Mucosa of descending colon (tissue), 3 donors: ENCODE measurements at regions not wholly inside any gene's neighbourhood (a gene's known extent, or its start where the extent isn't known, plus 50 kb on each side); places are given as distances from the start of the nearest gene placed in this dataset.

Experiments
- ATAC-seq: fragments of 200-7000 bp; cut with Tn5 transposase; one replicate; pipeline ENCODE4 v1.9.1; 2020; ENCODE audit warnings: mild to moderate bottlenecking, moderate library complexity
- DNase-seq, 3 donors: peaks; one replicate each; pipeline ENCODE4 v3.0.0-alpha.2; 2020
- H3K36me3 ChIP-seq: fragments of 200-600 bp; one replicate; pipeline ENCODE4 v1.8.0; 2021; ENCODE audit warnings: low read depth, mild to moderate bottlenecking
- H3K4me1 ChIP-seq: fragments of 200-600 bp; one replicate; pipeline ENCODE4 v1.8.0; 2021; ENCODE audit warnings: low read depth, mild to moderate bottlenecking
- H3K4me3 ChIP-seq: fragments of 200-600 bp; one replicate; pipeline ENCODE4 v1.8.0; 2021; ENCODE audit warnings: mild to moderate bottlenecking
- H3K9me3 ChIP-seq: fragments of 200-600 bp; one replicate; pipeline ENCODE4 v1.8.0; 2021; ENCODE audit warnings: mild to moderate bottlenecking
- intact Hi-C, 2 donors: fragments of 100-400 bp; cut with DNase I in 1 of 2; cut with micrococcal nuclease in 1 of 2; formaldehyde crosslinking; loops; one replicate each; pipeline versions ENCODE4 v1.11.0 to v1.11.1; 2022; cut with DNase I, micrococcal nuclease
- TF ChIP-seq, protein P1 (sequence below): fragments of 200-600 bp; IDR thresholded peaks from one replicate; pipeline ENCODE4 v1.8.0; 2022; ENCODE audit warnings: antibody characterized with exemption, mild to moderate bottlenecking
- donor health status: DM: no; HTN: no; CAD: no; lungs with moderate emphysema.
- donor health status: DM: no; HTN: no; CAD: no.
- donor health status: DM: no; HTN: yes; CAD: no.

DNA sequence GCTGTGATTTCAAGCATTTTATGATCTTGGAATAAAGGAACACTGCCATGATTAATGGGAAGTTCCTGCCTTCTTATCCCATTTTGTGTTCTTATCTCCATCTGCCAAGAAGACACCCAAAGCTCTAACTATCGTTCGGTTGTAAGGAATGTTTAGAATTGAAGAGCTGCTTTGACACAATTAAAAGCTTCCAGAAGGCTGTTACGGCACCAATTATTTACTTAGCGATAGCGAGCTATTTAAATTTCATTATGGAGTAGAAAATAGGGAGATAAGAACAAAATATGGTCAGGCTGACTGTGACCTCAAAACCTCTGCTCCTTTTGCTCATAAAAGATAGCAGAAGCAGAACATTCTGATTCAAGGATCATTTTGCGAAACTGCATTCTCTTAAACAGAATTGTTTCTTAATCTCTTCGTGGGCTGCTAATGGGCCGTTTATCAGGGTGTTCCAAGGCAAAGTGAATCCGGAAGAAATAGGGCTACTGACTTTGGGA is 101.6 kb downstream of the SLC4A3 start:
- DNase-seq = no peak
- ATAC-seq = no peak
- intact Hi-C loops = no loop called here

DNA sequence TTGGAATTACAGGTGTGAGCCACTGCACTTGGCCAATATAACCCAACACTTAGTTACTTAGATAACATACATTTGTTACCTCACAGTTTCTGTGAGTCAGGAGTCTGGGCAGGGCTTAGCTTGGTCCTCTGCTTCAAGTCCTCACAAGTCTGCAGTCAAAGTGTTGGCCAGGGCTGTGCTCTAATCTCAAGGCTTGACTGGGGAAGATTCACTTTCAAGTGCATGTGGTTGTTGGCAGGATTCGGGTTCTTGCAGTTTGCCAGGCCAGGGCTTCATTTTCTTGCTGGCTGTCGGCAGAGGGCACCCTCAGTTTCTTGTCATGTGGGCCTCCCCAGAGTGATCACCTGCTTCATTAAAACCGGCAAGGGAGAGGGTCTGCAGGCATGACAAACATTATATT is 103.7 kb downstream of the SLC4A3 start:
- Histone ChIP-seq H3K4me3 (no peak overlapping the region), H3K4me1 (no peaks in the 10 kb centered on the region), H3K9me3 (no peaks in the 10 kb centered on the region), H3K36me3 (no peaks in the 10 kb centered on the region)
- intact Hi-C loops = no loop called here
- TF ChIP-seq, protein P1, sequence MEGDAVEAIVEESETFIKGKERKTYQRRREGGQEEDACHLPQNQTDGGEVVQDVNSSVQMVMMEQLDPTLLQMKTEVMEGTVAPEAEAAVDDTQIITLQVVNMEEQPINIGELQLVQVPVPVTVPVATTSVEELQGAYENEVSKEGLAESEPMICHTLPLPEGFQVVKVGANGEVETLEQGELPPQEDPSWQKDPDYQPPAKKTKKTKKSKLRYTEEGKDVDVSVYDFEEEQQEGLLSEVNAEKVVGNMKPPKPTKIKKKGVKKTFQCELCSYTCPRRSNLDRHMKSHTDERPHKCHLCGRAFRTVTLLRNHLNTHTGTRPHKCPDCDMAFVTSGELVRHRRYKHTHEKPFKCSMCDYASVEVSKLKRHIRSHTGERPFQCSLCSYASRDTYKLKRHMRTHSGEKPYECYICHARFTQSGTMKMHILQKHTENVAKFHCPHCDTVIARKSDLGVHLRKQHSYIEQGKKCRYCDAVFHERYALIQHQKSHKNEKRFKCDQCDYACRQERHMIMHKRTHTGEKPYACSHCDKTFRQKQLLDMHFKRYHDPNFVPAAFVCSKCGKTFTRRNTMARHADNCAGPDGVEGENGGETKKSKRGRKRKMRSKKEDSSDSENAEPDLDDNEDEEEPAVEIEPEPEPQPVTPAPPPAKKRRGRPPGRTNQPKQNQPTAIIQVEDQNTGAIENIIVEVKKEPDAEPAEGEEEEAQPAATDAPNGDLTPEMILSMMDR = no peak
- DNase-seq (no peak), ATAC-seq (no peak)

More for the DNA sequence above, 101.6 kb downstream of the SLC4A3 start:
- H3K36me3 ChIP-seq = no peaks in the 10 kb centered on the region
- TF ChIP-seq, protein P1 = no peak
- H3K4me3 ChIP-seq = no peak overlapping the region
- no peaks in the 10 kb centered on the region for H3K4me1 ChIP-seq
- no peaks in the 10 kb centered on the region for H3K9me3 ChIP-seq

DNA sequence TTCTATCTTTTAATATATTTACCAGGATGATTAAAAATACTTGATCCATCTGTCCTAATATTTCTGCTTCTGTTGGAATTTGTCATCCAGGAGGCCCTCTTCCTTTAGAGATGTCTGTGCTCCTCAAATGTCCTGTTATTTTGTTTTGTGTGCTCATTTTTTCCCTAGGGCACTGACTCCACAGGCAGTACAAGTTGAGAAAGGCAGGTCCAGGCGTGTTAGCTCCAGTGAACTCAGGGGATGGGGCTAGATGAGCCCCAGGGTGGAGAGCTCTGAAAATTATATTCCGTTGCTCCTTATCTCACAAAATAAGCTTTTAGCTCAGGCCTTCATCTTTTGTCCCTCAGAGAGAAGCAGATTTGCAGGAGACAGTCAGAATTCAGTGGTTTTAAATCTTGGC is 105.7 kb downstream of the SLC4A3 start:
- intact Hi-C loops = no loop called here
- ATAC-seq = no peak
- TF ChIP-seq, protein P1 = no peak

DNA sequence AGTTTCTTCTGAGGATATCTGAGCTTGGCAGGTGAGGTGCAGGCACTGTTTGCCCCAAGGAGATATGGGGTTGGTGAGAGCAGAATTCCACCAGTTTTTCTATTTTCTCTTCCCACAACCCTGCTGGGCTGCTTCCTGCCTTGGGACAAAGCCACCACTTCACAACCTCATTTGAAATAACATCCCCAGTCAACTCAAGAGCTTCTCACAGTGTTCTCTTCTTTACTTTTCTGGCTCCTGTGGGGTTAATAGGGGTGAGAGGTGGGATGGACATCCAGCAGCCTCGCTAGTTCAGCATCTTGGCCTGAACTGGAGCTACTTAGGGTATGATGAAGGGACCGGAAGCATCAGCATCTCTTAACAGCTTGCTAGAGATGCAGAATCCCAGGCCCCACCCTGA is 106.3 kb downstream of the SLC4A3 start:
- Histone ChIP-seq H3K36me3 (no peaks in the 10 kb centered on the region), H3K4me1 (no peaks in the 10 kb centered on the region), H3K4me3 (no peak overlapping the region), H3K9me3 (no peaks in the 10 kb centered on the region)
- TF ChIP-seq, protein P1 = no peak
- intact Hi-C loops = no loop called here
- ATAC-seq = no peak
- DNase-seq = no peak

More for the DNA sequence above, 105.7 kb downstream of the SLC4A3 start:
- no peaks in the 10 kb centered on the region for H3K4me1 ChIP-seq
- H3K9me3 ChIP-seq = no peaks in the 10 kb centered on the region
- no peaks in the 10 kb centered on the region for H3K36me3 ChIP-seq
- no peak overlapping the region for H3K4me3 ChIP-seq
- no peak for DNase-seq

DNA sequence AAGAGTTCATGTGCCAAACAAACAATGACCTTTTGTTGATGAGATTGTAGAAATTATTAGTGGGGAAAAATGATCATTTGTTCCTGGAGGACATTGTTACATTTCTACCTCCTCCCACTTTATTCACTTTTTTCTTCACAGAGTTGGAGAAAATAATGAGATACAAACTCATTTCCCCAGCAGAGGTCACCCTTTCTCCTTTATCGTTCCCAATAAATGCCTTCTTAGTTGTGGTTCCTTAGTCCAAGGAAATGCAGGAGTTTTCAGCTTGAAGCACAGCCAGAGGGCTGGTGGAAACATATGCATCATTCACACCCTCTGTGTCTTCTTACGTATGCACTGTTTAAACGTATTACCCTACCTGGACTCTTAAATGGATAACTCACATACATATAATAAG is 108.8 kb downstream of the SLC4A3 start:
- TF ChIP-seq, protein P1 = no peak
- intact Hi-C loops = no loop called here
- Histone ChIP-seq H3K4me3 (no peak overlapping the region), H3K36me3 (no peaks in the 10 kb centered on the region), H3K4me1 (no peaks in the 10 kb centered on the region), H3K9me3 (no peaks in the 10 kb centered on the region)
- DNase-seq = peak in 1 of 3 donors; percentile 50
- no peak for ATAC-seq

DNA sequence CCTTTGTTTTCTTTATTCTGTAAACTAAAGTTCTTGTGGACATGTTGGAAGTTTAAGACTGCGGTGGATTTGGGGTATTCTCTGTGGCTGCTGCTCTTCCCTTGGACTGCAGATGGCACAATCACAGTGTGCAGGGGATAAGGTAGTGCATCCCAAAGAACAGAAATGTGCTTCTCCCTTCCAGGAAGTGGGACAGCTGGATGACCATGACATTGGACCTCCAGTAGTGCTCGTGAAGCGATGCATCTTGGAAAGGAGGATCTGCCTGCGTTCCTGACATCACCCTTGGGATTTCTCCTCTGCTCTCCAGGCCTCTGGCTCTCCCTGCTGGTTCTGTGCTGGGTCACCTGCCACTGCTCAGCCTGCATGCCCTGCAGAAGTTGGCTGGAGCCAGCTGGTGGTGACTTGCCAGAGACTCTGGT is 109.9 kb downstream of the SLC4A3 start:
- Histone ChIP-seq H3K9me3 (no peaks in the 10 kb centered on the region), H3K4me3 (no peak overlapping the region), H3K36me3 (no peaks in the 10 kb centered on the region), H3K4me1 (no peaks in the 10 kb centered on the region)
- DNase-seq (no peak), ATAC-seq (no peak)
- TF ChIP-seq, protein P1 = no peak
- intact Hi-C loops = no loop called here
